HG03108 (cell line): ENCODE measurements at regions not wholly inside any gene's neighbourhood (a gene's known extent, or its start where the extent isn't known, plus 50 kb on each side); places are given as distances from the start of the nearest gene placed in this dataset.
A peak's percentile ranks its signal among the peaks of the same experiment; 100 is the strongest.
"Not testable (repeated sequence)": the region's sequence is repeated elsewhere in the genome, so short reads cannot be mapped to it uniquely, and the experiment has no call there.

Experiments used
- ATAC-seq: cut with Tn5 transposase; IDR thresholded peaks from one replicate; pipeline ENCODE4 v1.9.1; 2021; ENCODE audit warnings: moderate library complexity; ENCODE audit not compliant: unreplicated experiment

DNA sequence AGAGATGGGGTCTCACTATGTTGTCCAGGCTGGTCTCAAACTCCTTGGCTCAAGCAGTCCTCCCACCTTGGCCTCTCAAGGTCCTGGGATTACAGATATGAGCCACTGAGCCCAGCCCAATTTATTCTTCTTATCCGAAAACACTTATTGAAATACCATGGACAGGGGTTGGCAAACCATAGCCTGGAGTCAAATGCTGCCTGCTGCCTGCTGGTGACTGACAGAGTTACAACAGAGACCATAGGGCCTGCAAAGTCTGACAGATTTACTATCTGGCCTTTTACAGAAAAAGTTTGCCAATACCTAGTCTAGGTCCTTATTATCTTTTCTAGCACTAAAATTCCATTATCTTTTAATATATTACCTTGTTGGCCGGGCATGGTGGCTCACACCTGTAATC lies 87.1 kb upstream of the ZNF281 start:
- no peak for ATAC-seq

DNA sequence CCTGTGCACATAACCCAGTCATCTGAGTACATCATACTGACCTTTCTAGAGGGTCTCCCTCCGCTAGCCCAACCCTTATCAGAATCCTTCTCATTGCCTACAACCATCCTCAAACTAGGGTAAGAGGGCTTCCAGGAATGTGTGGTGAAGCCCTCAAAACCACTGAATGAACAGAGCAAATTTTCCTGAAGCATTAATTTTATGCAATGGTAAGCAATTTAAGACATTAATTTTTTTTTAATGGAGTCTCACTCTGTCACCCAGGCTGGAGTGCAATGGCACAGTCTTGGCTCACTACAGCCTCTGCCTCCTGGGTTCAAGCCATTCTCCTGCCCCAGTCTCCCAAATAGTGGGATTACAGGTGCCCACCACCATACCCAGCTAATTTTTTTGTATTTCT lies 86.1 kb upstream of the ZNF281 start:
- no peak for ATAC-seq

DNA sequence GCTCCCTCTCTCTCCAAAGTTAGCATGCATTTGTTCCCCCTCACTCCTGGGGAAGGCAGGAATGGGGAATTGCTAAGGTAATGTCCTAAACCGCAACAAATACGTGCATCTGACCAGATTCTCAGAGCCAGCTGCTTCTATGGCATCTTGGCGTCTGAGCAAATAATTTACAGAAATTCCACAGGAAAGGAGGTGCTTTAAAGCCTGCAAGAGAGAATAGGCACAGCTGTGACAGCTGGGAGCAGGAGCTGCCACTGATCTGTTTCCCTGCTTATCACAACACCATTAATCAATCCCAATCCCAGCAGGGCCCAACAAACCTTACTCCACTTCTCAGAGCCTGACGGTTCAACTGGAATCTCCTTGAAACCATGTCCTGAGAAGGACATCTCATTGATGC lies 83.5 kb upstream of the ZNF281 start:
- no peak for ATAC-seq

DNA sequence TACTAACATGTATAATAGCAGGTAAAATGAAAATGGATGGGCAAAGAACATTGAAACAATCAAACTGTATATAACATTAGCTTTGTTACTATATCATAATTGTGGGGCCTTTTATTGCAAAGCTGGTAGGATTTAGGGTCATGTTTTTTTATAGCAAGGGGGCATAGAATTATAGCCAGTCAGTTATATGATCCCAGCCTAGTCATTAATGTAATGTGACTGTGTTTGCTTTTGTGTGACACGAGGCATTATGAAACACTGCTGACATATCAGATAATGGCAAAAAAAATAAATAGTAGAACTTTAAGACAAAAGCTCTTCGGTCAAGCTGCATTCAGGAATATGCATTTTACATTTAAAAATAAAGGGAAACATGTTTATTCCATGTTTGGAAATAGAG lies 81.3 kb upstream of the ZNF281 start:
- ATAC-seq: no peak

DNA sequence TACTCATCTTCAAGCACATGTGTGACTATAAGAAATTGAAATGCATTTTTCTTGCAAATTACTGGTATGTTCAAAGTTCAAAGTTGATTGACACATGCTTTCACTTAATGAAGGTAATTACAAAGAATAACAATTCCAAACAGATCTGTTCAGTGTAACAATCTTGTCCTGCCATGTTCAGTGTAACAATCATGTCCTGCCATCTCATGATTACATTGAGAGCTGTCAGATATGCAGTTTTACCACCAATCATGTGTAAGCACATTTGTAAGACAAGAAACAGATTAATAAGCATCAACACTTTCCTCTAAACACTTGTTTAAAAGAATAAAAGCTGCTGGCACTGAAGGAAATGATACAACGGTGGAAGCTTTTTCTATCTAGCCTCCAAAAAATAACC lies 80.3 kb upstream of the ZNF281 start:
- ATAC-seq: no peak

DNA sequence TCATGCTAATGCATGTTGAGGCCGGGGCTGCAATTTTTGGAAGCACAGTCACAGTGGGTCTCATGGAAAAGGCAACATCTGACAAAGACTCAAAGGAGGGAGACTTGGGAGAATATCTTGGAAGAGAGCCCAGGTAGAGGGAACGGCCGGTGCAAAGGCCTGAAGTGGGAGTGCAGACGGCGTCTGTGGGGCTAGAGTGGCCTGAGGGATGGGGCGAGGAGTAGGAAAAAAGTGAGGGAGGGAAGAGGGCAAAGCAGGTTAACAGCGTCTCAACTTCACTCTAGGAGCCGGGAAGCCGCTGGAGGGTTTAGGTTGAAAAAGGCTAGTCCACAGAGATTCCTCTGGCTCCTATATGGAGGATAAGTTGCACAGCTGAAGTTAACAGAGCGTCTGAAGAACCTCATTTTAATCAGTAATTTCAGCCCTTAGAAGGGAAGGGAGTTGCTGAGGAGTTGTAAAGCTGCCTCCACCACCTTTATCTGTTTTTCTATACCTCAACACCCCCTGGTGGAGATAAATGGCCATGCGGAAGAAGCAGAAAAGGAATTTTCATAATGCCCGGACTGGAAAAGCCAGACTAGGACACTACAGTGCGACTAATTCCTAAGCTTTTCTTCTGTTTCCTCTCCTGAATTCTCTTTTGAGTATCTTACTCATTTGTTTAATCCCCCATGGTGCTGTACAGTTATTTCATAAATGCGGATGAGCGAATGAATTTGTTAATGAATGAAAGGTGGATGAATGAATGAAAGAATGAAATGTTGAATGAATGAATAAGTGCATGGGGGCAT lies 78.7 kb upstream of the ZNF281 start:
- no peak for ATAC-seq

DNA sequence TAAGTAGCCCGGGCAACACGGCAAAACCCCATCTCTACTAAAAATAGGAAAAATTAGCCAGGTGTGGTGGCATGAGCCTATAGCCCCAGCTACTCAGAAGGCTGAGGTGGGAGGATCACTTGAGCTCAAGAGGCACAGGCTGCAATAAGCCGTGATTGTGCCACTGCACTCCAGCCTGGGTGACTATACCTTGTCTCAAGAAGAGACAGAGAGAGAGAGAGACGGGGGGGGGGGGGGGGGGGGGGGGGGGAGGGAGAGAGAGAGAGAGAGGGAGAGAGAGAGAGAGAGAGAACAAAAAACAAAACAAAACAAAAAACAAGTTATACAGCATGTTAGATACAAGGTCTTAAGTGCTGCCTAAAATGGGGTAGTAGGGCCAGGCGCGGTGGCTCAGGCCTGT lies 77.8 kb upstream of the ZNF281 start:
- no peak for ATAC-seq

DNA sequence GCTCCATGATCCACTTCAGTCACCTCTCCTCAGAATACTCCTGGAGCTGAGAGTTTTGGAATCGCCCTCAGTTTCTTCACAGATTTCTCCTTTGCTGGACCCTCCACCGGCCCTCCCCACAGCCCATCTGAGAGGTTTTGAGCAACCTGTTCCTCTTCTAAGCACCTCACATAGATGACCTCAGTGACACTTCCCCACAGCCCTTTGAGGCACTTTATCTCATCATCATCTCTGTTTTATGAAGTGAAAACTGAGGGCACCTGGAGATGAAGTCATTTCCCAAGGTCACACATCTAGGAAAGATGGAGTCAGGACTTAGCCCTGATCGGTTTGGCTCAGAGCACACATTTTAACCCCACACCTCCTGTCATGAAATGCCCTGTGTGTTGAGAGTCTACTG lies 76.8 kb upstream of the ZNF281 start:
- no peak for ATAC-seq

DNA sequence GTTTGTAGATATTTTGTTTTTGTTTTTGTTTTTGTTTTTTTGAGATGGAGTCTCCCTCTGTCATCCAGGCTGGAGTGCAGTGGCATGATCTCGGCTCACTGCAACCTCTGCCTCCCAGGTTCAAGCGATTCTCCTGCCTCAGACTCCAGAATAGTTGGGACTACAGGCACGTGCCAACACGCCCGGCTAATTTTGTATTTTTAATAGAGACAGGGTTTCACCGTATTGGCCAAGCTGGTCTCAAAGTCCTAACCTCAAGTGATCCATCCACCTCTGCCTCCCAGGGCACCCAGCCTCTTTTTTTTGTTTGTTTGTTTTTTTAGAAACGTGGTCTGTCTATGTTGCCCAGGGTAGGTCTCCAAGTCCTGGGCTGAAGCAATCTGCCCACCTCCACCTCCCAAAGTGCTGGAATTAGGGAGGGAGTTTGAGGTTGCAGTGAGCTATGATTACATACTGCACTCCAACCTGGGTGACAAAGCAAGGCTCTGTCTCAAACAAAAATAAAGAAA lies 74.7 kb upstream of the ZNF281 start:
- not testable (repeated sequence) for ATAC-seq

DNA sequence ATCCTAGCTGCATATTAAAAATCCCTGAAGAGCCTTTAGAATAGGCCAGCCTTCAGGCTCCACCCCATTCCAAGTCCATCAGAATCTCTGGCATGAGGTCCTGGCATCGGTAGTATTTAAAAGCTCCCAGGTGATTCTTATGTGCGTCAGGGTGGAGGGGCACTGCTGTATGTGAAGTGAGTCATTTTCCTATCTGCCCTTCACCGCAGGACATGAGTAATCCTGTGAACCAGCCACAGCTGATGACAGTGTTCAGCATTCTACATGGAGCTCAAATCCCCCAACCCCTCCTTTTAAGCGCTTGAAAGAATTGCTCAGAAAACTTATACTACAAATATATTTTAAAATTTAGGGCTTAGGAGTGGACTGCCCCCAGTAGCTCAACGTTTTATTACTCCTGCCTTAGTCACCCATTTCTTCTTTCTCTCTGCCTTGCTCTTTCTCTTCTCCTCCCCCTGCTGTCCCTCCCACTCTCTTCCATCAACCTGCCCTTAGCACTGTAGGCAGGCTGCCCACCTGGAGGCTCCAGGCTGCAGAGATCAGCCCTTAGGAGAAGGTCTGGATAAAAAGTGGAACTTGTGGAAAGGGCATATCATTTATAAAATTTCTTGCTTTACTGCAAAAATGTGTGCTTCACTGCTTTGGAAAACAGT lies 73.8 kb upstream of the ZNF281 start:
- peak; percentile 97 for ATAC-seq

DNA sequence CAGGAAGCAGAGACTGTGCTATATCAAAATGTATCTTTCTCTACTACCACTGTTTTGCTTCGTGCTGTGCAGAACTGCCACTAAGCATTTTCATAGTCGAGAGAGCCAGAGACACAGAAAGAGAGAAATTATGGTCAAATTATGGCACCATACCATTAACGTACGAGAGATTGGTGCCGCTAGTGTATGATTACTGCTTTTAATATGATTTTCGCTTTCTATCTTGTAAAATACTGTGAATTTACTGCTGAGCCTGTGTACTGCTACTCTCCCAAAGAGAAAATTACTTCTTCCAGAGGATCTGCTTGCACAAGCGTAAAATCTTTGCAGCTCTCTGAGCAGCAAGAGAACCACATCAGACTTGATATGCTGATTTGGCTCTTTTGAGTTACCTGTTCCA lies 71.1 kb upstream of the ZNF281 start:
- no peak for ATAC-seq

DNA sequence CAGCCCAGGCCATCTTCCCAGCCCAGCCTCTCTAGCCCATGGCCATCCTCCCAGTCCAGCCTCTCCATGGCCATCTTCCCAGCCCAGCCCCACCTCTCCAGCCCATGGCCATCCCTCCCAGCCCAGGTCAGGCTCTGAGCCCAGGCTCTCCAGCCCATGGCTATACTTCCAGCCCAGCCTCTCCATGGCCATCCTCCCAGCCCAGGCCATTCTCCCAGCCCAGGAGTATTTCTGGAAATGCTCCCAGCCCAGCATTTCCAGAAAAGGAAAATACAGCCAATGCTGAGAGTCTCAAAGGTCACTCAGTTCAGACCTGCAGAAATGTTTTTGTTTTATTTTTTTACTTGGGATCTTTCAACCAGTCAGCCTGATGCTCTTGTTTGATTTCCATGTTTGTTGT lies 70.0 kb upstream of the ZNF281 start:
- no peak for ATAC-seq

DNA sequence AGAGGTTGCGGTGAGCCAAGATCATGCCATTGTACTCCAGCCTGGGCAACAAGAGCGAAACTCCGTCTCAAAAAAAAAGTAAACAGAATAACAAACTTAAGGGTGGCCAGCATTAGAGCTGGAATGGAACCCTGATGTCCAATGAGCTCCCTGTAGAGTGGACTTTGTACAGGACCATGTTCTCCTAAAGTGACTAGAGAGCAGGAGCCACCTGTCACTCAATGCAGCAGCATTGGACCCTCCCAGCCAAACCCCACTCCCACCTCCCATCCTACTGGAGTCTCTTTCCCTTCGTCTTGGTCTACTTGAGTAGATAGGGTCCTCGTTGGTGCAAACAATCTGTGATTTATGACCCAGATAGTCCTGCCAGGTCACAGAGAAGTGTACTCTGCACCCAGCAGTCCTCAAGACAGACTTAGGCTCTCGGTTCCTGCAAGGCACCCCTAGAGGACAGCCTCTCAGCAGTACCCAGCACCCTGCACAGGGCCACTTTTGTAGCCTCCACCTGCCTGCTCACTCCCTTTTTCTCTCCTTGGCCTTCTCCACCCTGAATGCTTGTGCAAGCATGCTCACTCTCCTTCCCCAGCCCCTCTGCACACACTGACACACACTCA lies 69.2 kb upstream of the ZNF281 start:
- no peak for ATAC-seq

DNA sequence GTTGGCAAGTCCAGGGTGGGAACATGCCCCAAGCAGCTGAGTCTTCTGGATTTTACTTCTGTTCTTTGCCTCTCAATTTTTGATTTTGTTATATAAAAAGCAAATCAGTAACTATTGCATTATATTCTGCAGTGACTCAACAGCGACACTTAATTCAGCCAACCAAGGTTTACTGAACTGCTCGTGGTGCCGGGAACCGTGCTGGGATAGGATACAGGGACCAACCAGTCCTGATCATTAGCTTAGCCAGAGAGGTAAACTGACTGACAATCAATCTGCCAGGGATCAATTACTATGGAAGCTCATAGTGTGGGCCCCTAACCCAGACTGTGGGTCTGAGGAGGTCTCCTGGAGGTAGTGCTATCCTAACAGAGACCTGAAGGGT lies 68.4 kb upstream of the ZNF281 start:
- no peak for ATAC-seq

DNA sequence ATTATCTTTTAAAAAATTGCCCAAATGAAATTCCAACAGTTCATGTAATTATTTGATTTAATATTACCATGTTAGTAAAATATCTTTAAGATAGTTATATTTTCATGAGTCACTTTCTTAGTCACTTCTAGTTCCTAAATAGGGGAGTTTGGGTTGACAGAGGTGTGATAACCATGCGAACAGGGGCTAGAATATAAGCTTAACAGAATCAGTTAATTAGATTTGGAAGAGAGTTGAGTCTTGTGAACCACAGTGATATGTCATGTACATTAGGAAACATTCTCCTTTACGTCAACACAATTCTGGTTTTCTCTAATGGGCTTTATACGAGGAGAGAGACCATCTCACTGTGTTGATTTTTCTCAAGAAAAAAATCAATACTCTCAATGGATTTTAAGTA lies 64.8 kb upstream of the ZNF281 start:
- no peak for ATAC-seq

DNA sequence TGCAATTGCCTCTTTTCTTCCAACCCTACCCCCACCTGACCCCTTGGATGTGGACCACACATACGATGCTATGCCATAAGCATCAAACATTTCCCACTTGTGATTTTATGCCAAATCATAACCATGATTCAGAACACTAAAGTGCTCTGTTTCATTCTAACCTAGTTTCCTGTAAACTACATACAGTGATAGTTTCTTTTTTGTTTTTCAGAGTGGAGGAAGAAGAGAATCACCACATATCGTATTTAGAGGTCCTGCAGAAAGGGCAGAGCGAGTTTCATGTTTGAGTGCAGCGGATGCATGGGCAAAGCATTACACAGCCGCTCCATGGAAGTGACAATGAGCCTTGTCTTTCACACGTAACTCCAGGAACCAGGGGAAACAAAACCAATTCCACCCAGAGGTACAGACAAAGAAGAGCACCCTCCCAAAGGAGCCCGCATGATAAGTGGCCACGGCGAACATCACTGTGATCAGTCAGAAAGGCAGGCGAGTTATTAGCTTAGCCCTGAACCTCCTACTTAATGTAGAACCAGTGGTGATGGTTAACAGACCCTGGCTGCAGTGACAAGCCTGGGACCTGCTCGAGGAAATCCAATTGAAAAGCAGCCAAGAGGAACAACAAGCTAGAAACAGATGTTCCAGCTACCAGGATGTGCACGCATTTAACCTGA lies 64.0 kb upstream of the ZNF281 start:
- peak; percentile 78 for ATAC-seq

DNA sequence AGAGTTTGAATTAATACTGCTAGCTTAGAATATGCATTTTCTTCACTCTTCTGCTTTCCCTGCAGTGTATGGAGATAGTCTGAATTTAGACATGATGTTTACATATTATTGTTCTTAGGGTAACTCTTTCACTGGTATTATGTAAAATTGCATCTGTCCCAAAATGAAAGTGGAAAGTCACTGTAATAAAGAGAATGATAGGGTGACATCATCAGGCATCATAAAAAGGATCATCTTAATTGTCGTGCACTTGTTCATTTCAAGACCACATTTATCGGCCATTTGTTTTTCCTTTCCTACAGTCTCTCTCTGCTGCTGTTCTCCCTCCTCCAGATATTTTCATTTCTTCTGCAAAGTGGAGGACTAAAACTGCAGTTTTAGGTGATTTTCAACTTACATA lies 61.9 kb upstream of the ZNF281 start:
- no peak for ATAC-seq

DNA sequence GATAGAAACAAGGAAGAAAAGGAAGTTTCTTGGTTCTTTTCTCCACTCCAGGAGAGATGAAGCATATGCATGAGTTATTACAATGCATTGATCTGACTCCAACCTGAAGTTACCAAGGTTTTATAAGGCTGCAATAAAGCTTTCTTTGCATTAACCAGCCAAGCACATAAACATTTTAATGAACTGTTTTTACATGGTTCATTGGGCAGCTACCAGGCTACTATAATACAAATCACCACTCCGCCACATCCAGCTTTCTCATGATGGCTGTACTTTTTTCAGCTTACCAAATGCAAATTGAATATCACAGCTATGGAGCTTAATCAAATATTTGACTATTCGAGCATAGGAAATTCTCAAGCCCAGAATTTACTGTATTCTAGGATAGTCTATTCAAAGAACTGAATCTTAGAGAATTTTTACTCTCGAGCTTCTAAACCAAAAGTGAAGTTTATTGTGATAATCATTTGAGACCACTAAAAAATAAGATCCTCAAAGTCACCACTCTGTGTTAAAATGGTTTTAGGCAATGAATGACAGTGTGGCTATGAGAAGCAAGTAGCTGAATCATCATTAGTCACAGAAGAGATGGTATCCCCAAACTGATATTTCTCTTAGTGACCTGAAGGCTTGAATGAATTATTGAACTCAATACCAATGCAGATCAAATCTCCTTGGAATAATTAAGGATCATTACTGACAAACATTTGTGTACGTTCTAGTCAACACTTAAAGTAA lies 58.6 kb upstream of the ZNF281 start:
- ATAC-seq: no peak

DNA sequence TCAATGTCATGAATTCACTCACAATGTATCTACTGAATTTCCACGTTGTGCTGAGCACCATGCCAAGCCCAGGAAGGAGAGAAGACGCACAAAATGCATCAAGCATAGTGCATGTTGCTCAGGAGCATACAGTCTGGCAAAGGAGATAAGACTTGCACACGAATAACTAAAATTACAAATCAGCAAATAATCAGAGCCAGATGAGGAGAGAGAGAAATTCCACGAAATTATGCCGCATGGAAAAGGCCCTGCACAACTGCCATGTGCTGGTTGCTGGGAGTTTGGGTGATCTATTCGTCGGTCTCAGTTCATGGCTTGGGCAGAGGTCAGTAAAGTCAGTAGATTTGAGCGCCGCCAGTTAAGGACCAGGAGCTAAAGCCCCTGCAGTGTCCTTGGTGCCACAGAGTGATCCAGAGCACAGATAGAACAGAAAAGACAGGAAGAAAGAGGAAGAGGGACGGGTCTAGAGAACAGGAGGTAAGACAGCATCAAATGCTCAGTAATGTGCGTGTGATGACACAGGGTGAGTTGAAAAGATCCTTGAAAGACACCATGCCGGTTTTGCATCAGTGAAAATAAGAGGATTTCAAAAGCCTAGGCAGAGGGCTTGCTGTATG lies 55.1 kb upstream of the ZNF281 start:
- no peak for ATAC-seq
